OCI-LY3 (cell line): ENCODE measurements at regions not wholly inside any gene's neighbourhood (a gene's known extent, or its start where the extent isn't known, plus 50 kb on each side); places are given as distances from the start of the nearest gene placed in this dataset.

Experiments
- H2AFZ ChIP-seq: fragments of 200-600, 300-600 bp; shearing (Covaris generic); 2 replicates; pipeline ENCODE4 v1.6.0; 2014; ENCODE audit warnings: antibody characterized with exemption, low read depth, low read length
- H3K27ac ChIP-seq: fragments of 200-600, 300-600 bp; sonication (generic); 2 replicates; pipeline ENCODE4 v1.5.1; 2014; ENCODE audit warnings: mild to moderate bottlenecking, low read length, moderate library complexity, mixed read lengths
- H3K27me3 ChIP-seq: fragments of 200-600, 300-600 bp; sonication (generic); 2 replicates; pipeline ENCODE4 v1.6.1; 2014; ENCODE audit warnings: low read depth, low read length, mixed read lengths
- H3K36me3 ChIP-seq: fragments of 200-600, 300-600 bp; sonication (generic); replicated peaks from 2 replicates; pipeline ENCODE3; 2014; ENCODE audit warnings: low read depth, low read length, mixed read lengths
- H3K4me1 ChIP-seq: fragments of 300-600, 200-600 bp; sonication (generic); 2 replicates; pipeline ENCODE4 v1.6.1; 2014; ENCODE audit warnings: low read length, mixed read lengths
- H3K4me2 ChIP-seq: fragments of 200-600, 300-600 bp; sonication (generic); 2 replicates; pipeline ENCODE4 v1.6.1; 2014; ENCODE audit warnings: low read length, mixed read lengths
- H3K4me3 ChIP-seq: fragments of 300-600, 200-600 bp; sonication (generic); 2 replicates; pipeline ENCODE4 v1.5.1; 2014; ENCODE audit warnings: antibody characterized with exemption, mild to moderate bottlenecking, low read length, moderate library complexity
- H3K79me2 ChIP-seq: fragments of 300-600, 200-600 bp; shearing (Covaris generic); 2 replicates; pipeline ENCODE4 v1.6.1; 2014; ENCODE audit warnings: mild to moderate bottlenecking, low read length, mixed read lengths
- H3K9ac ChIP-seq: fragments of 300-600, 200-600 bp; shearing (Covaris generic); 2 replicates; pipeline ENCODE4 v1.6.0; 2014; ENCODE audit warnings: mild to moderate bottlenecking, low read length, moderate library complexity
- H3K9me3 ChIP-seq: fragments of 200-600, 300-600 bp; shearing (Covaris generic); 2 replicates; pipeline ENCODE4 v1.6.1; 2014; ENCODE audit warnings: low read length, mixed read lengths; ENCODE audit not compliant: insufficient read depth
- H4K20me1 ChIP-seq: fragments of 200-600, 300-600 bp; sonication (generic); 2 replicates; pipeline ENCODE4 v1.6.1; 2016; ENCODE audit warnings: low read length, mixed read lengths; ENCODE audit not compliant: insufficient read depth
- CTCF ChIP-seq: fragments of 200-600, 300-600 bp; sonication (generic); IDR thresholded peaks from 2 replicates; pipeline ENCODE4 v1.5.1; 2014; ENCODE audit warnings: antibody characterized with exemption, low read length, low read depth
- EZH2phosphoT487 ChIP-seq: fragments of 200-600 bp; shearing (Covaris generic); IDR thresholded peaks from 2 replicates; pipeline ENCODE4 v1.6.1; 2018; ENCODE audit warnings: antibody characterized with exemption, mixed run types, low read depth

DNA sequence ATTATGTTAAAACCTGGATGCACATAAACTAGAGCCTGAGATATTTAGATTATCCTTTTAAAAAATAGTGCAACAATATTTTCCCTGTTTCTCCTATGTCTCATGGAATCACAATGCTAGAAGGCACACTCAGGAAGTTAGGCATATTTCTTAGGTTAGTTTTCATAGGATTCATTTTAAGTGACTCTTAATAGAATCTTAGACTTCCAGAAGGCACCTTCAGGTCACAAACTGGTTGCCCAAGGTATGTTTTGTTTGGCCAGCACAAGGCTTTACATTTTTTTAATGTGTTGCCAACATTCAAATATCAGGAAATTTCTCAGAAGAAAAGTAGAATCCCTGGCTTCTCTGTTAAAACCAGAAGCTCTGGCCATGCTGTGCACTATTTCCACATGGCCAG lies 129.3 kb downstream of the LNPK start:
- Histone ChIP-seq H3K27ac (no peak overlapping the region), H4K20me1 (no peaks in the 10 kb centered on the region), H3K4me1 (no peaks in the 10 kb centered on the region), H3K4me2 (no peak overlapping the region), H3K9me3 (no peaks in the 10 kb centered on the region), H3K4me3 (no peak overlapping the region), H3K36me3 (no peaks in the 10 kb centered on the region), H3K27me3 (no peaks in the 10 kb centered on the region), H3K9ac (no peak overlapping the region), H3K79me2 (no peaks in the 10 kb centered on the region), H2AFZ (no peak overlapping the region)
- TF ChIP-seq CTCF = no peak
- no peak for TF ChIP-seq EZH2phosphoT487

DNA sequence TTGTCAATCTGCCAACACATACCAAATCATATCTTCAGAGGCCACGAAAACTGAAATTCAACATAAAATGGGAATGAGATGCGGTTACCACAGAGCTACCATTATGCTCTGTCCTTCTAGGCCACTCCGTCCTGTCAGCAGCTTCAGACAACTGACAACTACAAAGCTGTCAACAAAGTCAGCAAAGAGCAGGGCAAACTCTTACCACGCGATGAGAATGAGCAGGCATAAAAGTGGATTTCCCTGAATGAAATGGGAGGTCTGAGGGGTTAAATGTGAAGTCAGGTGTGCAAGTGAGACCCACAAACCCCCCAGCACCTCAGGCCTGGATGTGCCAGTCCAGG lies 130.1 kb downstream of the LNPK start:
- H3K36me3 ChIP-seq = no peaks in the 10 kb centered on the region
- no peak for TF ChIP-seq CTCF
- no peak for TF ChIP-seq EZH2phosphoT487
- no peaks in the 10 kb centered on the region for H3K27me3 ChIP-seq
- H3K27ac ChIP-seq = no peak overlapping the region
- no peak overlapping the region for H2AFZ ChIP-seq
- H3K4me3 ChIP-seq = no peak overlapping the region
- H3K9ac ChIP-seq = no peak overlapping the region
- H3K4me2 ChIP-seq = no peak overlapping the region
- no peaks in the 10 kb centered on the region for H3K79me2 ChIP-seq
- H3K9me3 ChIP-seq = no peaks in the 10 kb centered on the region
- H4K20me1 ChIP-seq = no peaks in the 10 kb centered on the region
- H3K4me1 ChIP-seq = no peaks in the 10 kb centered on the region

DNA sequence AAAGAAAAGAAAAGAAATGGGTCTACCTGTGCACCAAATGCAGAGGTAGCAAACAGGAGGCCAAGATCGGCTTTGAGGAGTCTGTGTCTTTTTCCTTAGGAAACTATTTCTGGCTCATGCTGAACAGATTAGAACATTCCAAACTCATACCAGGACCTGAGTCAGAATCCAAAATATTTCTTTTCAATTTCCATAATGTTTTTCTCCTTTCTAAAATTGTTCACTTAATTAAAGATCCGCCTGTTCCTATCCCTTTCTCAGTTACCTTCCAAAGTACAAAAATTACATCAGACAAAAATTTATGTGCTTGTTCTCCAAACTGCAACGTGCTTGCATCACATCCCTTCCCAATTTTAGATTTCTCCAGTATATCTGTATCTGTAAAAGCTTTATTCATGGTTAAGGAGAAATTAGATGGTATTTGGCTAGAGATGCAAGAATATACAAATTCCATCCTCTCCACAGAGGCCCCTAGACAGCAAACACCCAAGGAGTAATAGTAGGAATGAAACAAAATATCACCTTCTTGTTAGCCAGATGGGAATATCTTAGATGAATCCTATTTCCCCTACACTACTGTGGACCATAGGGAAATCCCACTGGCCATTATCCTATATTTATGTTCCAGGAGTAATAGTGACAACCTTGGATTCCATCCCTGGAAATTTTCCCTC lies 130.6 kb downstream of the LNPK start:
- Histone ChIP-seq H3K4me1 (no peaks in the 10 kb centered on the region), H3K27me3 (no peaks in the 10 kb centered on the region), H2AFZ (no peak overlapping the region), H3K27ac (no peak overlapping the region), H3K4me3 (no peak overlapping the region), H3K4me2 (no peak overlapping the region), H3K9ac (no peak overlapping the region), H3K36me3 (no peaks in the 10 kb centered on the region), H4K20me1 (no peaks in the 10 kb centered on the region), H3K79me2 (no peaks in the 10 kb centered on the region), H3K9me3 (no peaks in the 10 kb centered on the region)
- no peak for TF ChIP-seq EZH2phosphoT487
- TF ChIP-seq CTCF = no peak

DNA sequence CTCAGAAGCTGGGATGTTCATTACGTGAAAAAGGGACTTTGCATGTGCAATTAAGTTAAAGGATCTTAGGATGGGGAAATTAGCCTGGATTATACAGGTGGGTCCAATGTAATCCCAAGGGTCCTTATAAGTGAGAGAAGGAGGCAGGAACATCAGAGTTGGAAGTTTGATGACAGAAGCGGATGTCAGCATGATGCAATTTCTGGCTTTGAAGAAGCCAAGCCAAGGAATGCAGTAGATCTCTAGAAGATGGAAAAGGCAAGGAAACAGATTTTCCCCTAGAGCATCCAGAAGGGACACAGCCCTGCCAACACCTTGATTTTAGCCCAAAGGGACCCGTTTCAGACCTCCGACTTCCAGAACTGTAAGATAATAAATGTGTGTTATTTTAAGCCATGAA lies 136.4 kb downstream of the LNPK start:
- TF ChIP-seq EZH2phosphoT487 = no peak
- no peak for TF ChIP-seq CTCF
- no peaks in the 10 kb centered on the region for H4K20me1 ChIP-seq
- no peaks in the 10 kb centered on the region for H3K27me3 ChIP-seq
- H3K9ac ChIP-seq = no peak overlapping the region
- no peak overlapping the region for H3K27ac ChIP-seq
- no peaks in the 10 kb centered on the region for H3K79me2 ChIP-seq
- no peaks in the 10 kb centered on the region for H3K4me1 ChIP-seq
- H3K9me3 ChIP-seq = no peaks in the 10 kb centered on the region
- no peaks in the 10 kb centered on the region for H3K36me3 ChIP-seq
- H3K4me2 ChIP-seq = no peak overlapping the region
- H3K4me3 ChIP-seq = no peak overlapping the region
- H2AFZ ChIP-seq = no peak overlapping the region
